GM21619 (cell line): ENCODE measurements at regions not wholly inside any gene's neighbourhood (a gene's known extent, or its start where the extent isn't known, plus 50 kb on each side); places are given as distances from the start of the nearest gene placed in this dataset.
"Not testable (repeated sequence)": the region's sequence is repeated elsewhere in the genome, so short reads cannot be mapped to it uniquely, and the experiment has no call there.

Experiments
- ATAC-seq: cut with Tn5 transposase; IDR thresholded peaks from one replicate; pipeline ENCODE4 v1.9.1; 2021; ENCODE audit not compliant: unreplicated experiment

GRCh38 chrX:69063486-69063885 lies 101.8 kb downstream of the PJA1 start:
- ATAC-seq: no peak

DNA sequence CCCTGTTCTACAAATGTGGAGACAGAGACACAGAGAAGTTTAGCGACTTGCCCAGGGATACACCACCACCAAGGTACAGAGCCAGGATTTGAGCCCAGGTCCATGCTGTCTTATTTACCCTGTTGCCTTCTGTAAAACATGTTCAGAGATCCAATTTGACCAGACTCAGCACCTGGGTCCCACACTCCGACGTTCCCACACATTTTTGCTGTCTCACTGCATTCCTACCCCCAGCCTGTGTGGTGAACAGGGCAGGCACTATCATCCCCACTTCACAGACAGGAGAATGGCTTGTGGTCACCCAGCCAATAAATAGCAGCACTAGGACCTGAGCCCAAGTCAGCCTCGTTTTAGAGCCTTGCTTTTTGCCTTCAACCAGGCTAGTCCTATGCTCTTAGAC lies 102.8 kb downstream of the PJA1 start:
- ATAC-seq: no peak

- ATAC-seq: no peak
Observed at GRCh38 chrX:69060631-69061408, 104.4 kb downstream of the PJA1 start.

- ATAC-seq: no peak
Observed at GRCh38 chrX:69055193-69055592, 110.1 kb downstream of the PJA1 start.

- ATAC-seq: not testable (repeated sequence)
Observed at GRCh38 chrX:69054497-69054896, 110.8 kb downstream of the PJA1 start.

GRCh38 chrX:69051901-69052300 lies 113.4 kb downstream of the PJA1 start:
- ATAC-seq: no peak

- ATAC-seq: no peak
Observed at GRCh38 chrX:69050051-69050765, 115.0 kb downstream of the PJA1 start.

DNA sequence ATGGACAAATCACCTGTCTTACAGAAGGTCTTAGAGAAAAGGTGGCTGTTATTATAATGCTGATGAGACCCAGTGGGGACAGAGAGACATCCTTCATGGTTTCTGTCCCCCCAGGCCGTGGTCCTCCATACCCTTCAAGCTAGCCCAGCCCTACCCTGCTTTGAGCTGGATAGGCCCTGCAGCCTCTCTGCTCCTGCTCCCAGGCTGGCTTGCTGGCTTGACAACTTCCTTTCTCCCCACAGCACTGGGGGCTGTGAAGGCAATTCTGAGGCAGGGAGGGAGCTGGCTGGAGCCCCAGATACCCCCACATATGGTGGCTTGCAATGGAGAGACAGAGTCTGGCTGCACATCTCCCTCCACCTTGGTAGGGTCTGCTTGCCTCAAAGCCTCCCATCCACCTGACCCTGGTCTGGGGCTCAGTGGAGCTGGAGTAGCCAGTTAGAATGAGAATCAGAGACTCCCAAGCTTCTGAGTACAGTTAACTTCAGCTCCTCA lies 118.2 kb downstream of the PJA1 start:
- no peak for ATAC-seq

- ATAC-seq: no peak
Observed at GRCh38 chrX:69045616-69046345, 119.5 kb downstream of the PJA1 start.

GRCh38 chrX:69038816-69039215 lies 126.4 kb downstream of the PJA1 start:
- no peak for ATAC-seq

DNA sequence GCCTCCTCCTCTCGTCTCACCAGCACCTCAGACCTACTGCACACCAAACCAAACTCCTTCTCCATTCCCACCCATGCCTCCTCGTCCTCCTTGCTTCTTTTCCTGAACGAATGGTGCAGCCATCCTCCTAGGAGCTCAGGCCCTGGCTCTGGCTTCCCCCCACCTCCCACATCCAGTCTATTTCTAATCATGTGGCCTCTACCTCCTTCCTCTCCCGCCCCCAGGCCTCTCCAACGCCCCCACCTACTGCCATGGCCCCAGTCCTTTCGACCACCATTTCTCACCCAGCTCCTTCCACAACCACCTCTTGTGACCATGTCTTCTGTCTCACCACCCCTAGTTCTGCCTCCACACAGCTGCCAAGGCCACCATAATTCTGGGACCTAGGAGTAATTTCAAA lies 127.1 kb downstream of the PJA1 start:
- no peak for ATAC-seq

DNA sequence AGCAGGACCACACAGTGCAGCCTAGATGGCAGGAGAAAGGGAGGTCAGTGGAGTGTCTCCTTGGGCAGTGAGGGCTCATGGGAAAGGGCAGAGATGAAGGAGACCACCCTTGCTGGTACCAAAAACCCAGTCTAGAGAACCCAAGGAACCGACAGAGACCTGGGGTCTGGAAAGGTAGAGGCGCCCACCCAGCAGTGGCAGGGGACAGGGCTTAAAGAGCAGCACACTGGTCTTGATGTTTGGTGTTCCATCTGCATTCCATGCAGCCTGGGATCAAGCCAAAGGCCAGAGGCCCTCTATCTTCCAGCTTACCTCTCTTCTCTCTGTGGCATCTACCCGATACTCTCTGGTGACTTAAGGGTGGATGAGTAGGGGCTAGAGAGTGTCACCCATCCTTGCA lies 127.5 kb downstream of the PJA1 start:
- ATAC-seq: no peak

DNA sequence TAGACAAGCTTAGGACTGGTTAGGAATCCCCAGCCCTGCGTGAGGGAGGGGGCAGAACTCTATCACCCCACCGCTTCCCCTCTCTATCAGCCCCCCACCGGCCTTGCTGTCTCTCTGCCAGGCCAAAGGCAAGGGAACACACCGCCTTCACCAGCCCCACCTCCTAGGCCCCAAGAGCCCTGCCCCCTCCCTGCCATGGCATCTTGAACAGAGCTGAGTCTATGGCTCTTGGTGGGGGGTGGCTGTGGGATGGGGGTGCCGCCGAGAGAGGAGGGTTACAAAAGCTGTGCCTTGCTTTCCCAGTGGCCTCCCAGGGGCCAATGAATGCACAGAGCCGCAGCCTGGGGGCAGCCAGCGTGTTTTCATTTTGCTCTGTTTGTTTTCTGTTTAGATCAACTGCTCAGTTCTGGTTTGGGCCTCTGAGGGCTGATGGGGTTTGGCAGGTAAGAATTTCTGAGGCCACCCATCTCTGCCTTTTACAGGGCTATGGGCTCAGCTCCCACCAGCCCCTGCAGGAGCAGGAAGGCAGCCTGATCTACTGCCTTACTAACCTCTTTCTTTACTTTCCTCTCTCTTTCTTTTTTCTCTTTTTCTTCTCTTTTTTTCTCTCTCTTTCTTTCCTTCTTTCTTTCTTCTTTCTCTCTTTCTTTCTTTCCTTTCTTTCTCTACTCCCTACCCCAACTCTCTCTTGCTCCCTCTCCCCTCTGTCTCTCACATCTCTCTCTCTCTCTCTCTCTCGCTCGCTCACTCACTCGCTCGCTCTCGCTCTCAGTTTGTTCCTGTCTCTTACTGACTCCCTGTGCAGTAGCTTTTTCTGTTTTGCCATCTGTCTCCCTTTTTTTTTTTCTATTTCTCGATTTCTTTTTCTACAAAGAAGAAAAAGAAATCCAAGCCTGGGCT lies 128.3 kb downstream of the PJA1 start:
- no peak for ATAC-seq

- no peak for ATAC-seq
Observed at GRCh38 chrX:69034451-69034850, 130.8 kb downstream of the PJA1 start.

DNA sequence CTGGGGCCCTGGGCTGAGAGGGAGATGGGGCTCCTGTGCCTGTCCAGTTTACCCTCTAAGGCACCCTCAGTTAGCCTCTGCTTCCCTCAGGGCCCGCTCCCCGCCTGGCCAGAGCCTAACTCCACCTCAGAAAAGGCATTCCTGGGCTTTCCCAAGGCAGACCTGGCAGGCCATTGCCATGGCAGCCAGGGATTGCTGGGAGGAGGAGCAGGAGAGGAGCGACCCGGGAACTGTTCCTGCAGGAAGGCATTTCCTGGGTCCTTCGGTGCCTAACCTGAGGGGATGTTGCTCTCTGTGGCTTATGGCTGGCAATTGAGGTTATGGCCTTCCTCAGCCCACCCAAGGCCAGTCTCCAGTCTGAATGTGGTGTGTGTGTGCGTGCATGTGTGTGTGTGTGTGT lies 131.3 kb downstream of the PJA1 start:
- no peak for ATAC-seq

GRCh38 chrX:69032601-69033000 lies 132.7 kb downstream of the PJA1 start:
- no peak for ATAC-seq

- ATAC-seq: no peak
Observed at GRCh38 chrX:69031971-69032391, 133.3 kb downstream of the PJA1 start.

DNA sequence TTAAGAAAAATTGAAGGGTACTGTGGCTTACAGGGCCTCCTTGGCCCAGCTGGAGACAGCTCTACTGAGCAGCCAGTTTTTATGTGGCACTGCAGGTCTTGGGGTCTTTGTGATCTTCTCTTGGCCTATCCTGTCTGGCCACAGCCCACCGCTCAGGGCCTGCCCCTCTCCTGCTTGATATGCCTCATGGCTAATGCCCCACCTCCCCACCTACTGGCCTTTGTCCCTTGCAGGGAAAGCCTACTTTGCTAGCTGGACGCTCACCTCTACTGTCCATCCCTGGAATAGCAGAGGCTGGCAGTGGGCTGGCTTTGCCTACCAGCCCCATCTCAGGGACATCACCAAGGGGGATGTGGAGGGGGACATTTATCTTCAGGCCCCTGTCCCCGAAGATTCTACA lies 134.1 kb downstream of the PJA1 start:
- ATAC-seq: no peak

DNA sequence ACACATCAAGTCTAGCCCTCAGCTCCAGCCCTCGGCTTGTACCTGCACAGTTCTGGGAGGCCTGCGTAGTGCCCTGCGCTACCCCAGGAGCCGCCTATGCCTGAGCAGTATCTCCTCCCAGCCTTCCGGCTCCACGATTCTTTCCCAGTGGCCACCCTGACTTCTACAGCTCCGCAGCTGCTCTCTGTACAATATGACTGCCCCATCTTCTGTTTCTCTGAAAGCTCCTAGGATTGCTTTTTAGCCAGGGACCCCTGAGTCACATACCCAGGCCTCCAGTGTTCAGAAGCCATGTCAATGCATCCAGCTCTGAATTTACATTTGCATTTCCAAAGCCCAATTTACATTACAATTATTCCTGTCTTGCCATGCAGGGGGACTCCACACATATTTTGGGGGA lies 135.5 kb downstream of the PJA1 start:
- no peak for ATAC-seq

- no peak for ATAC-seq
Observed at GRCh38 chrX:69028761-69029120, 136.5 kb downstream of the PJA1 start.
